HG03097 (cell line): ENCODE measurements at regions not wholly inside any gene's neighbourhood (a gene's known extent, or its start where the extent isn't known, plus 50 kb on each side); places are given as distances from the start of the nearest gene placed in this dataset.
"Not testable (repeated sequence)": the region's sequence is repeated elsewhere in the genome, so short reads cannot be mapped to it uniquely, and the experiment has no call there.

Experiments
- ATAC-seq: cut with Tn5 transposase; IDR thresholded peaks from one replicate; pipeline ENCODE4 v1.9.1; 2021; ENCODE audit not compliant: unreplicated experiment, low FRiP score

- no peak for ATAC-seq
Measured at GRCh38 chr12:19624491-19624890, 185.2 kb downstream of the AEBP2 start.

DNA sequence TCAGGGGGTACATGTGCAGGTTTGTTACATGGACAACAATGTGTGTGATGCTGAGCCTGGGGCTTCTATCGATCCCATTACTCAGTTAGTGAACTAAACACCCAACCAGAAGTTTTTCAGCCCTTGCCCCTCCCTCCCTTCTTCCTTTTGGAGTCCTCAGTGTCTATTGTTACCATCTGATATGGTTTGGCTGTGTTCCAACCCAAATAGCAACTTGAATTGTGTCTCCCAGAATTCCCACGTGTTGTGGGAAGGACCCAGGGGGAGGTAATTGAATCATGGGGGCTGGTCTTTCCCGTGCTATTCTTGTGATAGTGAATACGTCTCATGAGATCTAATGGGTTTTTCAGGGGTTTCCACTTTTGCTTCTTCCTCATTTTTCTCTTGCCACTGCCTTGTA lies 186.3 kb downstream of the AEBP2 start:
- not testable (repeated sequence) for ATAC-seq

DNA sequence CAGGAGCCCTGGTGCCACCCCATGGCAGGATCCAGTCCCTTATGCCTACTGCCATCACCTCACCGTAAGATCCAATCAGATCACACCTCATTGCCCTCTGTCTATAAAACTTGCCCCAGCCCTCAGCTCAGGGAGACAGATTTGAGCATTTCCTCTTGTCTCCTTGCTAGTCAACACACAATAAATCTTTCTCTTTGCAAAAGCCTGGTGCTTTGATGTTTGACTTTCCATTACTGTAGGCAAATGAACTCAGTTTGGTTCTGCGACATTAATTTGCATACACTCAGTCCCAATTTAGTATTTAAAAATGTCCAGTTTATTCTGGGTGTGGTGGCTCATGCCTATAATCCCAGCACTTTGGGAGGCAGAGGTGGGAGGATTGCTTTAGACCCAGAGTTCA lies 188.4 kb downstream of the AEBP2 start:
- no peak for ATAC-seq

GRCh38 chr12:19630536-19630935 lies 191.2 kb downstream of the AEBP2 start:
- ATAC-seq = no peak

- no peak for ATAC-seq
Measured at GRCh38 chr12:19633194-19633593, 193.9 kb downstream of the AEBP2 start.

GRCh38 chr12:19633641-19634040 lies 194.3 kb downstream of the AEBP2 start:
- ATAC-seq = no peak

DNA sequence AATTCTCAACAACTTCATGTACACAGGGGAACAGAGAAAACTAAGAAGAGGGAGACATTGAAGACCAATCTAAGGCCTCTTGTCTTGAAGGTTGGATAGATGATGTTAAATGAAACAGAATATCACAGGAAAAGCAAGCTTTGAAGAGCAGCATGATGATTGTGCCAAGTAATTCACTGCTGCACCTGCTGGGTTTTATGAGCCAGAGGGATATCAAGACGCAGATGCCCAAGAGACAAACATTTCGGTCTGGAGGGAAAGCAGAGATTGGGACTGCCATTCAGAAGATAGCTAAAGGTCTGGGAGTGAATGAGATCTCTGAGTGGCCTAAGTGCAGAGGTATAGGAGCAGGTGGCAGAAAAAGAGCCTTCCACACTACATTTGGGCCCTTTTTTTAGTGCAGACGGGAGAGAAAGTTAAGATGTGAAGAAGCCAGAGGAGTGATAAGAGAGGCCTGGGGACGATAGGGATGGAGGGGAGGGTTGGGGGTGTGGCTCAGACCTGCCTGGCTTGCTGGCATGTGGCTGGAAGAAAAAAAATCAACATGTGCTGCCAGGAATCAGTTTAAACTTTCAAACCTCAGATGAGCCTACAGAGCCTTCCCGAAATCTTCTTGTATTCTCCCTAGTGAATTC lies 200.6 kb downstream of the AEBP2 start:
- no peak for ATAC-seq

DNA sequence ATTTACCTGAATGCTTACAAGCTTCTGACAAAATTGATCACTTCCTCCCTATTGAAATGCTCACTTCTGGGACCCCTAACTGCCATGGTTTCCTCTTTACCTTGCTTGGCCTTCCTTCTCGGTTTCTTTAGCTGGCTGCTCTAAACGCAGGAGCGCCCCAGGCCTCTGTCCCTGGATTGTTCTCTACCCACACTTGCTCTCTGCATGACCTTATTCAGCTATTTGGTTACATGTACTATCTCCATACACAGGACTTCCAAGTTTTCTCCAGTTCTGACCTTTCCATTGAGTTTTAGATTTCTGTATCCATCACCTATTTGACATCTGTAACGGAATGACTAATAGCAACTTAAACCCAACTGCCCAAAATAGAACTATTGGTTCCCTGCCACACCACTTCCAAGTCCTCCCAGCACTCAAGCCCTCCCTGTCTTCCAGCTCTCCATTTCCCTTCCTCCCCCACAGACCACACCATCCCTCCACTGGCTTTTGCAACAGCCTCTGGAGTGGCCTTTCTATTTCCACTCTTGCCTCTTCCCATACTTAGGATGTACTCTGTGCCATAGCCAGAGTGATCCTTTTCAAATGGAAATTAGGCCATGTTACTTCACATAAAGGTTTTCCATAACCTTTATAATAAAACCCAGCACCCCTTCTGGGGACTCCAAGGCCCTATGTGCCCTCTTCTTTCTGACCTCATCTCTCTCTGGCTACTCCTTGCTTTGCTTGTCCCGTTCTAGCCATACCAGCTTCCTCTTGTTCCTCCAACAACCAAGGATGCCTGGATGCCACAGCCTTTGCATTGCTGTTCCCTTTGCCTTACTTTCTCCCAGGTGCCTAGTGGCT lies 202.2 kb downstream of the AEBP2 start:
- no peak for ATAC-seq

DNA sequence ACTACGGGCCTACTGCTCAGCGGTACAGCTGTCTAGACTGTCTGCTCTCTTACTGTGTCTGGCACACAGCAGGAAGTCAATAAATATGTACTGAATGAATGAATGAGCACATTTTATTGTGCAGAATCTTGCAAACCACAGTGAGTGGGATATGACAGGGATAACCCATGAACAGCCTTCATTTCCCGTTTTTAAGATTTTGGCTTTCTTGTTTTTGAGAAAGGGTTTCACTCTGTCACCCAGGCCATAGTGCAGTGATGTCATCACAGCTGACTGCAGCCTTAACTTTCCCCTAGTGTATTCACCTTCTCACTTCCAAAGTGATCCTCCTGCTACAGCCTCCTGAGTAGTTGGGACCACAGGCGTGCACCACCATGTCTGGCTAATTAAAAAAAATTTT lies 203.1 kb downstream of the AEBP2 start:
- no peak for ATAC-seq

DNA sequence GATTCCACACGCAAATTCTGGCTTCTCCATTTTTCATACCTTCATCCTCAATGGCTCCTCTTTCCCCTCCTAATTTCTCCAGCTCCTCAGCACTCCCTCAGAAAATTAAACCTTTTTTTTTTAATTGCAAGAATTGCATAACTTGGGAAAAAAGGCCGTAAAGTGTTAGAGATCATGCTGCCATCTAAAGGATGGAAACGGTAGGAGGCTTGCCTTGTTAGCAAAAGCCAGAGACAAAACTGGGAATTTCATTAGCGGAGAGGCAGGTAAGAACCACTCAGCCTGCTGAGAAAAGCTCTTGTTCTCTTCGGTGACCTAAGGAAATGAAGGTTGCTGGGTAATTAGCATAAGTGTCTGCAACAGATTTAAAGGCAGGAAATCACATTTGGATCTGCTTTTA lies 204.3 kb downstream of the AEBP2 start:
- no peak for ATAC-seq

DNA sequence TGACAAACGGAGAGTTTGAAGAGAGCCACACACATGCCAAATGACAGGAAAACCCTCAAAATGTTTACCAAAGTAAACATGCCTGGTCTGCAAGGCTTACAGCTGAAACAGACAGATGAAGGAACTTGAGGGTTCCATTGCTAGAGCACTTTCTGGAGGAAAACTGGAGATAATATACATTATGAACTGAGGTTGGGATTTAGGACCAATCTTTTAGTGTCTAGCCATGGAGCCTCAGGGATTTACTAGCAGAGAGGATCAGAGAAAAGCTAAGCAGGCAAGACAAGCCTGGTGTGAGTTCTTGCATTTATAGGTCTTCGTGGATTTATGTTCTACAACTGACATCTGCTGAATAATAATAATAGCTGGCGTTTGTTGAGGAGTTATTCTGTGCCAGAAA lies 205.3 kb downstream of the AEBP2 start:
- ATAC-seq = no peak

DNA sequence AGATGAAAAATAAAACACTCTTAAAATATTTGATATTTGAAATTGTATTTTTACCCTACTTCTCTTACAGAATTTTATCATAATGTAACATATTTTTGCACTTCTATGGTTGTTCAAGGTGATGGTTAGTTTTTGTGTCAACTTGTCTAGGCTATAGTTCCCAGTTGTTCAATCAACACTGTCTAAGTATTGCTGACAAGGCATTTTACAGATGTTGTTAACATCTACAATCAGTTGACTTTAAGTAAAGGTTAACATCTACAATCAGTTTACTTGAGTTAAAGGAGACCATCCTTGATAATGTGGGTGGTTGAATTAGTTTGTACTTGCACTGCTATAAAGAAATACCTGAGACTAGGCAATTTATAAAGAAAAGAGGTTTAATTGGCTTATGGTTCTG lies 206.5 kb downstream of the AEBP2 start:
- no peak for ATAC-seq

DNA sequence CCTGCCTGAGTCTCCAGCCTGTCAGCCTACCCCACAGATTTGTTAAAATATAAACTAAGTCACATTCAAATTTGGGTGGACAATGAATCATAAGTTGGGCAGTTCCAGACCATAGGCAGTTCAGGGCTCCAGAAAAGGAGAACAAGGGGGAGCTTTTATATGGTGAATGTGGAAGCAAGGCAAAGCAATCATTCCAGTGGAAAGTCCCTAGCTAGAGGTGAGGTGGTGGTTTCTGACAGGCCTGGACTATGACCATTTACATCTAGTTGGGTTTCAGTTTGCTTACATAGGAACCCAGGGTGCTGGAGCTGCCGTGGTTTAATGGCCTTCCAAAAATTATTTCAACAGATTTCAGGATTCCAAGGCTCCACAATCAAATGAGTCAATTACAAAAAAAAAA lies 207.3 kb downstream of the AEBP2 start:
- ATAC-seq = no peak

DNA sequence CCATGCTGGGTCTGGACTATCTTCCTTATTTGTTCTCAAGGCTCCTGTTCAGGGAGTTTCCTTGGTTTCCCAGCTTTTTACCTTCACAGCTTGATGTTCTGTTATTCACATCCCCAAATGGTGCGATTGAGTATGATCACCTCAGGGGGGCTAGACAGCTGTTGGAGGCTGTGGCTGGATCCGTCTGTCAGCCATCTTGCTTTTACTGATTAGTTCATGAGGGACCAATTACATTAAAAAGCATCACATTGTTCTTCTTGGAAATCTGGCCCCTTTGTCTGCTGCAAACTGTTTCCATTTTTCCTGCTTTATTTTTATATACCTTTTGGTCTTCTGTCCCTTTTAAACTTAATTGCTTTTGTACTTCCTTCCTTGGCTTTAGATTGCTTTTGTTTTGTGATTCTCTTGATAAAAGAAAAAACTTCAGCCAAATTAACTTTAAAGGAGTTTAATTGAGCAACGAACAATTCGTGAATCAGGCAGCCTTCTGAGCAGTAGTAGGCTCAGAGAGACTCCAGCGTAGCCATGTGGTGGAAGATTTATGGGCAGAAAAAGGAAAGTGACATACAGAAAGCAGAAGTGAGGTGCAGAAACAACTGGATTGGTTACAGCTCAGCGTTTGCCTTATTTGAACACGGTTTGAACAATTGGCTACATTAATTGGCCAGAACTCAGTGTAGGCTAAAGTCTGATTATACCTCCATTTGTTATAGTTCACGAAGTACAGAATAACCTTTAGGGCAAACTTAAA lies 208.7 kb downstream of the AEBP2 start:
- no peak for ATAC-seq

DNA sequence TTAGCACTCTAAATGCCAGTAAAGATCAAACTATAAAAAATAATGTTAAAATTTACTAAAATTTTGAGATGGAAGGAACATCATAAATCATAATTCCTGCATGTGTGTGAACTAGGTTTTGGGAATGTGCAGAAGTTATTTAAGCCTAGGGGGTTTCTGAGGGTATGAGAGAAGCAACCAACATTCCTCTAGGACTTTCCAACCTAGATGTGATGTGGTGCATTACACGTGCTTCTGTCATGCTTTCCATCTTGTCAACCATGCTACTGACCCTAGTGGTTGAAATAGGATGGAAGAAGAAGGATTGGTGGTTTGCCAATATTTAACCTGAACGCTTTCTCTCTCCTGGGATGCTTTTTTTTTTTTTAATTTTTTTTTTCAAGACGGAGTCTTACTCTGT lies 209.3 kb downstream of the AEBP2 start:
- ATAC-seq = no peak

GRCh38 chr12:19652386-19652785 lies 213.1 kb downstream of the AEBP2 start:
- no peak for ATAC-seq

GRCh38 chr12:19654650-19655376 lies 215.5 kb downstream of the AEBP2 start:
- no peak for ATAC-seq

DNA sequence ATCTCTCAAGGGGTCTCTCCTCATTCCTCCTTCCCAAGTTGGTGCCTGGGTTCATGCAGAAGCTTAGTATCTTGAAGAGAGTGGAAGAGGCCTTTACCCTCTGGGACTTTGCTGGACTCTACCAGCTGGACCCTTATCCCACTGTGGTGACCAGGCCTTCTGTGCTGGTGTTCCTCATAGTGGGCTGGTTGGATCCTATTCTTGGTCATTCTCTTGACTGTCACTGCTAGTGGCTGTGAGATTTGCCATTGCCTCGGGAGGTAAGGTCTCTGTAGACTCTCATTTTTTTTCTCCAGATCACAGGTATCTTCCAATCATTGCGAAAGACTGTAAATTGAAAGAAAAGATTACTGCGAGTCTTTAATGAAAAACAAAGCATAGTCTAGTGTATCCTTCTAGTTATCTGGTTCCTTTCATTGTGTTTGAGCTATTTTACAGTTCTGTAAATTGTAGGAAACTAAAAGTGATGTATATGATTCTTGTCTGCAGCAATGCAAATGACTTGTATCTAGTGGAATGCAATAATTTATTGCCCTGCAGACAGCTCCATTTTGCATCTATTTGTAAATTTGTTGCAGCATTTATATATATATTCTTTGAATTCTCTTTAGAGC lies 217.9 kb downstream of the AEBP2 start:
- no peak for ATAC-seq

GRCh38 chr12:19657732-19658130 lies 218.4 kb downstream of the AEBP2 start:
- no peak for ATAC-seq

DNA sequence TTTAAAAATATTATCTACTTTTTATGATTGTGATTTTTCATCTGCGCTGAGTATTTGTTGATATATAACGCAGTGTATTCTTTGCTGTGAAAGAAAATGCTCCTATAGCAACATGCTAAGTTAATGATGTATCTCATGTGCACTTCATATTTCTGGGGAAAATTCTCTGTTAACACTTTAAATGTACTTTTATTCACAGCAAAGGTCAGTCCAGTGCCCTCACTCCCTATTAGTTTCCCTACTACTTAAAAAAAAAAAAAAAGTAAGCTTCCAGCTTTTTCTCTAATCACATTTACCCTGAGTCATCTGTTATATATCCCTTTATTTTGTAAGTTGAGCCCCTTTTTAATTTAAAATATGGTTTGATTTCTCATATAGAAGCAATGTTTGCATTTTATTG lies 219.8 kb downstream of the AEBP2 start:
- ATAC-seq = no peak
